ENCODE measurements at regions not wholly inside any gene's neighbourhood (a gene's known extent, or its start where the extent isn't known, plus 50 kb on each side); places are given as distances from the start of the nearest gene placed in this dataset.

DNA sequence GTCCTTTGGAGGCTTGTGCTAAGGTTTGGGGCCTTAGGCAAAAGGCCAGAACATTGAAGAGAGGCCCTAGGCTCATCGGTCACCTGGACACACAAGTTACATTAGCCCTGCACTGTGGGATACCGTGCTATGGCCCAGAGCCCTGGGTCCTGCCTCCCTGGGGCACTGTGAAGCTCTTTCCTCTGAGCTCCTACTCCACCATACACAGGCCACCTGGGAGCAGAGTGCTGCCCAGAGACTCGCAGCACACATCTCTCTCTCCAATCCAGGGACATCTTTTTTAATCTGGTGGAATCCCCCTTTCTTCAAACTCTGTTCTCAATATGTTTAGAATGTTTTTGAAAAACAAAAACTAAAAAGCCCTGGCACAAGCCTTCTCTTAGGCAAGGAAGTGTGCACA, 314.2 kb upstream of the RGS6 start:
- TF ChIP-seq, protein P1, sequence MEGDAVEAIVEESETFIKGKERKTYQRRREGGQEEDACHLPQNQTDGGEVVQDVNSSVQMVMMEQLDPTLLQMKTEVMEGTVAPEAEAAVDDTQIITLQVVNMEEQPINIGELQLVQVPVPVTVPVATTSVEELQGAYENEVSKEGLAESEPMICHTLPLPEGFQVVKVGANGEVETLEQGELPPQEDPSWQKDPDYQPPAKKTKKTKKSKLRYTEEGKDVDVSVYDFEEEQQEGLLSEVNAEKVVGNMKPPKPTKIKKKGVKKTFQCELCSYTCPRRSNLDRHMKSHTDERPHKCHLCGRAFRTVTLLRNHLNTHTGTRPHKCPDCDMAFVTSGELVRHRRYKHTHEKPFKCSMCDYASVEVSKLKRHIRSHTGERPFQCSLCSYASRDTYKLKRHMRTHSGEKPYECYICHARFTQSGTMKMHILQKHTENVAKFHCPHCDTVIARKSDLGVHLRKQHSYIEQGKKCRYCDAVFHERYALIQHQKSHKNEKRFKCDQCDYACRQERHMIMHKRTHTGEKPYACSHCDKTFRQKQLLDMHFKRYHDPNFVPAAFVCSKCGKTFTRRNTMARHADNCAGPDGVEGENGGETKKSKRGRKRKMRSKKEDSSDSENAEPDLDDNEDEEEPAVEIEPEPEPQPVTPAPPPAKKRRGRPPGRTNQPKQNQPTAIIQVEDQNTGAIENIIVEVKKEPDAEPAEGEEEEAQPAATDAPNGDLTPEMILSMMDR (conservative IDR thresholded peaks at IDR 0.05; ENCODE audit: control insufficient read depth, insufficient read depth, low read depth, low read length) = no peak
- no peak overlapping the region for H3K4me3 ChIP-seq (ENCODE audit: control insufficient read depth, low read depth, low read length)
- DNase-seq (ENCODE audit: low read depth) = no peak

GRCh38 chr14:71618716-71619115, 313.5 kb upstream of the RGS6 start:
- no peak for DNase-seq (ENCODE audit: low read depth)
- H3K4me3 ChIP-seq (ENCODE audit: control insufficient read depth, low read depth, low read length) = no peak overlapping the region
- TF ChIP-seq, protein P1 (conservative IDR thresholded peaks at IDR 0.05; ENCODE audit: control insufficient read depth, insufficient read depth, low read depth, low read length) = no peak

GRCh38 chr14:71619472-71619871, 312.8 kb upstream of the RGS6 start:
- TF ChIP-seq, protein P1 (conservative IDR thresholded peaks at IDR 0.05; ENCODE audit: control insufficient read depth, insufficient read depth, low read depth, low read length) = no peak
- no peak for DNase-seq (ENCODE audit: low read depth)
- H3K4me3 ChIP-seq (ENCODE audit: control insufficient read depth, low read depth, low read length) = no peak overlapping the region

DNA sequence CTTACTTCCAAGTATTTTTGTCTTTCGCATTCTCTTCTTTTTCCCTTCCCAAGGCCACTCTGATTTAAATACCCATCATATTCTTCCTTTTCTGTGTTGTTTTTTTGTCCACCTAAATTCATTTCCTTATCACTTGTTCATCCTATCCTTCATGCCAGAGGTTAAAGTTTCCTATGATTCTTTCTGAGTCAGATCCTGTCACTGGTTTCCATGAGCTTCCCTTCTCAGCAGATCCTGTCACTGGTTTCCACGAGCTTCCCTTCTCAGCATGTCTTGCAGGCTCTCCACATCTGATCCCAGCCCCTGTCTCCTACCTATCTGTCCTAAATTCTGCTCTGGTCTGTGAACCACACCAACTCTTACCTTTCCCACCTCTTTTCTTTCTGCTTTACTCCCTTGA, 311.8 kb upstream of the RGS6 start:
- peak; percentile 69 for DNase-seq (ENCODE audit: low read depth)
- H3K4me3 ChIP-seq (ENCODE audit: control insufficient read depth, low read depth, low read length) = no peak overlapping the region
- TF ChIP-seq, protein P1 (conservative IDR thresholded peaks at IDR 0.05; ENCODE audit: control insufficient read depth, insufficient read depth, low read depth, low read length) = no peak

DNA sequence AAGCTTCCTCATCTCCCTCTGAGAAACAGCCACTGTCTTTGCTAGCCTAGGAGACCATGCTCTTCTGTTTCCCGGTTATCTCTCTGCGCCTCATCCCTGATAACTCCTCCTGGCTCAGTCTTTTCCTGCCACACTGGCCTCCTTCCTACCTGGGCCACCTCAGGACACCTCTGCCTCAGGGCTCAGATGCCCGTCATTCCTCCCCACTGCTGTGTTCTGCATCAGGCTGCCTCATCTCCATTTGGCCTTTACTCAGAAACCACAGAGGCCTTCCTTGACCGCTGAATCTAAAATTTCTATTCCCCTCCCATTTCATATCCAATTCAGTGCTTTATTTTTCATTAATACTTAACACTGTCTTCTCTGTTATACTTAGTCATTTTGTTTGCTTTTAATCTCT, 311.0 kb upstream of the RGS6 start:
- TF ChIP-seq, protein P1 (conservative IDR thresholded peaks at IDR 0.05; ENCODE audit: control insufficient read depth, insufficient read depth, low read depth, low read length) = no peak
- DNase-seq (ENCODE audit: low read depth) = peak; percentile 13
- no peak overlapping the region for H3K4me3 ChIP-seq (ENCODE audit: control insufficient read depth, low read depth, low read length)

DNA sequence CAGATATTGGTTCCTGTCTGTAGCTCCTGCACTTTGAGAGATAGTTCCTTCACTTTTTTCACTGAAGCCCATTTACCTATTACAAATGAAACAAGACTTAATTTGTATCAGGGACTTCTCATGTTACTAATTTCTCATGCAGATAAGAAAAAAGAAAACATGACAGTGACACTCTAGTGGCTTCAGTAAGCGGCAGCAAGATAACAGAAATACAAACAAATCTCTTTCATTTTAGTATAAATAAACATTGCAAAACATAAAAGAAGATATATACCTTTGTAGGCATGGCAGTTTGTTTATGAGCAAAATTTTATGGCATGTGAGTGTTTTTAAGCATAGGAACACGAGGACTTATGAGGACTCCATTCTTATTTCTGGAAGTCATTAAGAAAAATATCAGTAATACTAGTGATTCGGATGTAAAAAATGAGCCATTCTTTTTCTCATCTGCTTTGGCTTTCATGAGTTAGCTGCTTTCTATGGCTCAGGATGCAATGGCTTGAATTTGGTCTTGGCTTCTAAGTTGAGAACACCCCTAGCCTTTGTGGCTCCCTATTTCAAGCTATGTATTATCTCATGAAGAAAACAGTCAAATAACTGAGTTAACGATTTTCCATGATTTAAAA, 310.1 kb upstream of the RGS6 start:
- H3K4me3 ChIP-seq (ENCODE audit: control insufficient read depth, low read depth, low read length) = no peak overlapping the region
- TF ChIP-seq, protein P1 (conservative IDR thresholded peaks at IDR 0.05; ENCODE audit: control insufficient read depth, insufficient read depth, low read depth, low read length) = no peak
- peak; percentile 38 for DNase-seq (ENCODE audit: low read depth)

GRCh38 chr14:71623939-71624338, 308.3 kb upstream of the RGS6 start:
- TF ChIP-seq, protein P1 (conservative IDR thresholded peaks at IDR 0.05; ENCODE audit: control insufficient read depth, insufficient read depth, low read depth, low read length) = no peak
- no peak for DNase-seq (ENCODE audit: low read depth)
- no peak overlapping the region for H3K4me3 ChIP-seq (ENCODE audit: control insufficient read depth, low read depth, low read length)

All from fibroblast of mammary gland (primary cell).